KMS-11 (cell line): ENCODE measurements at regions not wholly inside any gene's neighbourhood (a gene's known extent, or its start where the extent isn't known, plus 50 kb on each side); places are given as distances from the start of the nearest gene placed in this dataset.

Experiments
- H2AFZ ChIP-seq: fragments of 200-600 bp; sonication (generic); 2 replicates; pipeline ENCODE4 v1.6.1; 2016; ENCODE audit warnings: antibody characterized with exemption, mixed run types, low read depth
- H3K27ac ChIP-seq: fragments of 200-600 bp; sonication (generic); 2 replicates; pipeline ENCODE4 v1.6.1; 2016; ENCODE audit warnings: mild to moderate bottlenecking, mixed run types
- H3K27me3 ChIP-seq: fragments of 200-600 bp; sonication (generic); 2 replicates; pipeline ENCODE4 v1.6.1; 2017; ENCODE audit warnings: mild to moderate bottlenecking, low read depth, mixed run types, moderate library complexity; ENCODE audit not compliant: insufficient read depth
- H3K36me3 ChIP-seq: fragments of 200-600 bp; sonication (generic); 2 replicates; pipeline ENCODE4 v1.6.1; 2017; ENCODE audit warnings: mild to moderate bottlenecking, mixed run types; ENCODE audit not compliant: insufficient read depth
- H3K4me1 ChIP-seq: fragments of 200-600 bp; sonication (generic); 2 replicates; pipeline ENCODE4 v1.6.1; 2016; ENCODE audit warnings: mild to moderate bottlenecking, low read depth, mixed run types; ENCODE audit not compliant: poor library complexity, severe bottlenecking
- H3K4me2 ChIP-seq: fragments of 200-600 bp; sonication (generic); 2 replicates; pipeline ENCODE4 v1.7.0; 2016; ENCODE audit warnings: mild to moderate bottlenecking, mixed run types
- H3K4me3 ChIP-seq: fragments of 200-600 bp; sonication (generic); IDR thresholded peaks from 2 replicates; pipeline ENCODE4 v1.6.1; 2017; ENCODE audit warnings: low read depth, low read length, mixed read lengths; ENCODE audit not compliant: insufficient read depth
- H3K79me2 ChIP-seq: fragments of 200-600 bp; sonication (generic); 2 replicates; pipeline ENCODE4 v1.6.1; 2016; ENCODE audit warnings: low read depth, mixed run types; ENCODE audit not compliant: insufficient read depth
- H3K9ac ChIP-seq: fragments of 200-600 bp; sonication (generic); 2 replicates; pipeline ENCODE4 v1.6.1; 2016; ENCODE audit warnings: mild to moderate bottlenecking, mixed run types
- H4K20me1 ChIP-seq: fragments of 200-600 bp; sonication (generic); 2 replicates; pipeline ENCODE4 v1.6.1; 2016; ENCODE audit warnings: mild to moderate bottlenecking, mixed run types; ENCODE audit not compliant: insufficient read depth
- TF ChIP-seq, protein P1 (sequence below): fragments of 200-600 bp; sonication (generic); conservative IDR thresholded peaks from 2 replicates; pipeline ENCODE4 v1.6.1; 2017; ENCODE audit warnings: low read depth, mild to moderate bottlenecking, antibody characterized with exemption, low read length, moderate library complexity, mixed read lengths

DNA sequence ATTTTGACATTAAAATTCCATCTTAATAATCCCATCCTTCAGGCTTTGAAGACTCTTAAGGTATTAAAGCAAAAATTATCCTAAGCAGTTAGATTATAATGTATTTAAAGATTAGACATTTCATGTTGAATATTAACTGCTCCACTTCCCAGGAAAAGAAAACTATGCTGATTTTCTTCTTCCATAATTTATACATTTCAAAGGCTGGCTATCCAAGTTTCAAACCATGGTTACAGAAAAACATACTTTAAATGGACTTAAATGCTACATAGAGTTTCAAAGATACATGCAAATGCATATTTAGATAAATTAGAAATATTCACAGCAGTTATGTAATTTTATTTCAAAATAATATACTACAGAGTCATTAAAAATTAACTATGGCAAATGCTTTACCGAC is 1505.6 kb upstream of the ZEB2 start:
- Histone ChIP-seq H3K4me2 (no peak overlapping the region), H3K27ac (no peak overlapping the region), H3K4me1 (no peaks in the 10 kb centered on the region), H3K27me3 (no peaks in the 10 kb centered on the region), H3K79me2 (no peaks in the 10 kb centered on the region), H3K4me3 (no peak overlapping the region), H4K20me1 (no peaks in the 10 kb centered on the region), H3K9ac (no peak overlapping the region), H2AFZ (no peak overlapping the region), H3K36me3 (no peaks in the 10 kb centered on the region)
- TF ChIP-seq, protein P1, sequence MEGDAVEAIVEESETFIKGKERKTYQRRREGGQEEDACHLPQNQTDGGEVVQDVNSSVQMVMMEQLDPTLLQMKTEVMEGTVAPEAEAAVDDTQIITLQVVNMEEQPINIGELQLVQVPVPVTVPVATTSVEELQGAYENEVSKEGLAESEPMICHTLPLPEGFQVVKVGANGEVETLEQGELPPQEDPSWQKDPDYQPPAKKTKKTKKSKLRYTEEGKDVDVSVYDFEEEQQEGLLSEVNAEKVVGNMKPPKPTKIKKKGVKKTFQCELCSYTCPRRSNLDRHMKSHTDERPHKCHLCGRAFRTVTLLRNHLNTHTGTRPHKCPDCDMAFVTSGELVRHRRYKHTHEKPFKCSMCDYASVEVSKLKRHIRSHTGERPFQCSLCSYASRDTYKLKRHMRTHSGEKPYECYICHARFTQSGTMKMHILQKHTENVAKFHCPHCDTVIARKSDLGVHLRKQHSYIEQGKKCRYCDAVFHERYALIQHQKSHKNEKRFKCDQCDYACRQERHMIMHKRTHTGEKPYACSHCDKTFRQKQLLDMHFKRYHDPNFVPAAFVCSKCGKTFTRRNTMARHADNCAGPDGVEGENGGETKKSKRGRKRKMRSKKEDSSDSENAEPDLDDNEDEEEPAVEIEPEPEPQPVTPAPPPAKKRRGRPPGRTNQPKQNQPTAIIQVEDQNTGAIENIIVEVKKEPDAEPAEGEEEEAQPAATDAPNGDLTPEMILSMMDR, result no peak

- Histone ChIP-seq H3K27me3 (no peaks in the 10 kb centered on the region), H3K36me3 (no peaks in the 10 kb centered on the region), H3K9ac (no peak overlapping the region), H3K27ac (no peak overlapping the region), H3K4me1 (no peaks in the 10 kb centered on the region), H3K4me3 (no peak overlapping the region), H3K4me2 (no peak overlapping the region), H2AFZ (no peak overlapping the region), H3K79me2 (no peaks in the 10 kb centered on the region), H4K20me1 (no peaks in the 10 kb centered on the region)
- TF ChIP-seq, protein P1, result no peak
Observed at GRCh38 chr2:146024212-146024743, 1504.4 kb upstream of the ZEB2 start.

- Histone ChIP-seq H3K36me3 (no peaks in the 10 kb centered on the region), H3K4me3 (no peak overlapping the region), H3K27me3 (no peaks in the 10 kb centered on the region), H4K20me1 (no peaks in the 10 kb centered on the region), H3K4me2 (no peak overlapping the region), H3K9ac (no peak overlapping the region), H3K4me1 (no peaks in the 10 kb centered on the region), H2AFZ (no peak overlapping the region), H3K27ac (no peak overlapping the region), H3K79me2 (no peaks in the 10 kb centered on the region)
- TF ChIP-seq, protein P1, result no peak
Observed at GRCh38 chr2:146004462-146004861, 1484.5 kb upstream of the ZEB2 start.

- no peaks in the 10 kb centered on the region for H3K36me3 ChIP-seq
- no peak overlapping the region for H3K9ac ChIP-seq
- H3K79me2 ChIP-seq, result no peaks in the 10 kb centered on the region
- H3K27me3 ChIP-seq, result no peaks in the 10 kb centered on the region
- no peak overlapping the region for H3K27ac ChIP-seq
- no peaks in the 10 kb centered on the region for H4K20me1 ChIP-seq
- H2AFZ ChIP-seq, result no peak overlapping the region
- no peaks in the 10 kb centered on the region for H3K4me1 ChIP-seq
- H3K4me2 ChIP-seq, result no peak overlapping the region
- TF ChIP-seq, protein P1, result no peak
- no peak overlapping the region for H3K4me3 ChIP-seq
Observed at GRCh38 chr2:146003337-146003736, 1483.4 kb upstream of the ZEB2 start.
